H1 (cell line): ENCODE measurements at regions not wholly inside any gene's neighbourhood (a gene's known extent, or its start where the extent isn't known, plus 50 kb on each side); places are given as distances from the start of the nearest gene placed in this dataset.

ENCODE experiments used
- CTCF ChIA-PET: fragments of 300-600 bp; sonication (Branson Sonifier 250); formaldehyde crosslinking; loops from one replicate; lab custom pipeline; 2021; ENCODE audit not compliant: partially characterized antibody; lab: Charles Lee
- POLR2A ChIA-PET: fragments of 300-600 bp; sonication (Branson Sonifier 250); formaldehyde crosslinking; loops from one replicate; lab custom pipeline; 2021; ENCODE audit warnings: inconsistent platforms; ENCODE audit not compliant: partially characterized antibody; lab: Charles Lee
- DNase-seq, 2 experiments: peaks; one replicate each; pipeline versions ENCODE4 v3.0.0 to v3.0.0-alpha.2; 2010 to 2022; ENCODE audit warnings: low spot score in 2 of 2, low read depth in 1 of 2, mixed read lengths in 1 of 2
- FAIRE-seq: peaks from 2 replicates; lab custom pipeline; 2011; peaks lifted over from hg19 to GRCh38; lab: Jason Lieb, UNC
- H2AFZ ChIP-seq: 2 replicates; pipeline ENCODE4 v1.8.1; 2012; ENCODE audit warnings: low read length, inconsistent platforms
- H2AK5ac ChIP-seq: 2 replicates; pipeline ENCODE4 v1.6.1; 2013; ENCODE audit warnings: low read depth, low read length
- H2BK120ac ChIP-seq: replicated peaks from 2 replicates; pipeline ENCODE3; 2013; ENCODE audit warnings: low read depth, low read length, inconsistent platforms
- H2BK12ac ChIP-seq: 2 replicates; pipeline ENCODE4 v1.6.1; 2013; ENCODE audit warnings: low read depth, low read length
- H2BK15ac ChIP-seq: 2 replicates; pipeline ENCODE4 v1.6.1; 2013; ENCODE audit warnings: low read length
- H2BK20ac ChIP-seq: 2 replicates; pipeline ENCODE4 v1.6.1; 2013; ENCODE audit warnings: low read length
- H2BK5ac ChIP-seq: 2 replicates; pipeline ENCODE4 v1.6.1; 2013; ENCODE audit warnings: low read depth, low read length
- H3K14ac ChIP-seq: 2 replicates; pipeline ENCODE4 v1.6.1; 2013; ENCODE audit warnings: inconsistent platforms; ENCODE audit not compliant: insufficient read length
- H3K18ac ChIP-seq: 2 replicates; pipeline ENCODE4 v1.6.1; 2013; ENCODE audit warnings: low read length; ENCODE audit errors: extremely low read depth
- H3K23ac ChIP-seq: 2 replicates; pipeline ENCODE4 v1.6.1; 2013; ENCODE audit warnings: inconsistent platforms; ENCODE audit not compliant: insufficient read length
- H3K23me2 ChIP-seq: 2 replicates; pipeline ENCODE4 v1.6.1; 2013; ENCODE audit warnings: low read depth, low read length
- H3K27ac ChIP-seq: 2 replicates; pipeline ENCODE4 v1.6.1; 2011; ENCODE audit warnings: low read depth, low read length, inconsistent platforms
- H3K27me3 ChIP-seq, 4 experiments: replicated peaks in 1 of 4; 1 replicate in 1 of 4; 2 replicates in 3 of 4; pipeline versions ENCODE4 v1.6.1 to v1.8.1; 2011 to 2013; ENCODE audit warnings: low read length in 3 of 4, mild to moderate bottlenecking in 3 of 4, inconsistent platforms in 2 of 4, mixed read lengths in 2 of 4, moderate library complexity in 1 of 4; ENCODE audit not compliant: control insufficient read depth in 3 of 4, insufficient read depth in 3 of 4; ENCODE audit errors: extremely low read depth in 1 of 4
- H3K36me3 ChIP-seq, 4 experiments: 2 replicates each; pipeline versions ENCODE4 v1.6.1 to v1.8.1; 2011 to 2013; ENCODE audit warnings: mild to moderate bottlenecking in 4 of 4, low read length in 3 of 4, moderate library complexity in 2 of 4, control low read depth in 1 of 4, inconsistent platforms in 1 of 4; ENCODE audit not compliant: insufficient read depth in 4 of 4, control insufficient read depth in 2 of 4
- H3K4ac ChIP-seq: replicated peaks from 2 replicates; pipeline ENCODE3; 2013; ENCODE audit warnings: low read length, low read depth, mixed read lengths, inconsistent platforms; ENCODE audit not compliant: insufficient read length
- H3K4me1 ChIP-seq, 4 experiments: replicated peaks in 1 of 4; 1 replicate in 1 of 4; 2 replicates in 3 of 4; pipeline versions ENCODE4 v1.6.1 to v1.8.1; 2011 to 2013; ENCODE audit warnings: low read length in 3 of 4, inconsistent platforms in 2 of 4, mixed read lengths in 1 of 4; ENCODE audit not compliant: insufficient read depth in 4 of 4, control insufficient read depth in 3 of 4
- H3K4me2 ChIP-seq, 2 experiments: 2 replicates each; pipeline versions ENCODE4 v1.6.1 to v1.8.1; 2011 to 2013; ENCODE audit warnings: low read depth in 2 of 2, low read length in 2 of 2, control low read depth in 1 of 2, inconsistent platforms in 1 of 2, mild to moderate bottlenecking in 1 of 2; ENCODE audit not compliant: insufficient read depth in 1 of 2
- H3K4me3 ChIP-seq, 4 experiments: fragments of 200-600, 300-600 bp in 1 of 4; sonication (generic), shearing (Covaris generic), sonication (Bioruptor Twin) in 1 of 4; 2 replicates each; pipeline versions ENCODE4 v1.5.1 to v1.8.1; 2011 to 2016; ENCODE audit warnings: low read length in 4 of 4, low read depth in 3 of 4, control low read depth in 2 of 4, inconsistent platforms in 2 of 4, mild to moderate bottlenecking in 2 of 4, mixed read lengths in 1 of 4, moderate library complexity in 1 of 4; ENCODE audit not compliant: insufficient read depth in 2 of 4; ENCODE audit errors: extremely low read depth in 1 of 4
- H3K56ac ChIP-seq: replicated peaks from 2 replicates; pipeline ENCODE3; 2013; ENCODE audit warnings: low read depth, mild to moderate bottlenecking, mixed read lengths, low read length, inconsistent platforms; ENCODE audit not compliant: insufficient read length
- H3K79me1 ChIP-seq: 2 replicates; pipeline ENCODE4 v1.6.1; 2013; ENCODE audit warnings: low read depth, low read length, control low read depth
- H3K79me2 ChIP-seq, 2 experiments: 2 replicates each; pipeline versions ENCODE4 v1.6.1 to v1.8.1; 2012 to 2013; ENCODE audit warnings: low read length in 2 of 2, mild to moderate bottlenecking in 2 of 2, inconsistent platforms in 1 of 2; ENCODE audit not compliant: insufficient read depth in 2 of 2, control insufficient read depth in 1 of 2
- H3K9ac ChIP-seq, 4 experiments: replicated peaks in 1 of 4; 1 replicate in 1 of 4; 2 replicates in 3 of 4; pipeline versions ENCODE4 v1.6.1 to v1.8.1; 2011 to 2013; ENCODE audit warnings: low read depth in 3 of 4, low read length in 3 of 4, control low read depth in 2 of 4, mild to moderate bottlenecking in 2 of 4, moderate library complexity in 2 of 4, inconsistent platforms in 1 of 4; ENCODE audit errors: extremely low read depth in 1 of 4
- H3K9me3 ChIP-seq, 2 experiments: 2 replicates each; pipeline versions ENCODE4 v1.6.1 to v1.8.1; 2012 to 2013; ENCODE audit warnings: mild to moderate bottlenecking in 2 of 2, moderate library complexity in 2 of 2, control low read depth in 1 of 2, inconsistent platforms in 1 of 2, low read depth in 1 of 2, low read length in 1 of 2, mixed read lengths in 1 of 2; ENCODE audit not compliant: insufficient read depth in 2 of 2
- H4K20me1 ChIP-seq, 2 experiments: replicated peaks in 1 of 2; 2 replicates each; pipeline versions ENCODE3 to v1.8.1; 2011 to 2013; ENCODE audit warnings: inconsistent platforms in 2 of 2, low read length in 2 of 2, mild to moderate bottlenecking in 1 of 2; ENCODE audit not compliant: insufficient read depth in 2 of 2, control insufficient read depth in 1 of 2
- H4K5ac ChIP-seq: 2 replicates; pipeline ENCODE4 v1.6.1; 2013; ENCODE audit warnings: low read length, low read depth, mixed read lengths, inconsistent platforms; ENCODE audit not compliant: insufficient read length
- H4K8ac ChIP-seq: 2 replicates; pipeline ENCODE4 v1.8.0; 2013; ENCODE audit warnings: mild to moderate bottlenecking, moderate library complexity, low read length, inconsistent platforms; ENCODE audit not compliant: insufficient read depth; ENCODE audit errors: extremely low read depth
- H4K91ac ChIP-seq: replicated peaks from 2 replicates; pipeline ENCODE3; 2013; ENCODE audit warnings: low read length, mixed read lengths, inconsistent platforms; ENCODE audit not compliant: insufficient read length
- CEBPB ChIP-seq: IDR thresholded peaks from 2 replicates; pipeline ENCODE4 v1.6.1; 2012; ENCODE audit warnings: low read depth, low read length
- KDM4A ChIP-seq: IDR thresholded peaks from one replicate; pipeline ENCODE4 v1.7.1; 2012; ENCODE audit warnings: low read depth, mild to moderate bottlenecking, moderate library complexity, low read length, inconsistent platforms; ENCODE audit not compliant: severe bottlenecking
- POLR2A ChIP-seq, 2 experiments: IDR thresholded peaks; 1 replicate in 1 of 2; 2 replicates in 1 of 2; pipeline ENCODE4 v1.6.1; 2011; ENCODE audit warnings: low read depth in 2 of 2, low read length in 2 of 2, mild to moderate bottlenecking in 2 of 2; ENCODE audit errors: control extremely low read depth in 1 of 2
- SIX5 ChIP-seq: IDR thresholded peaks from 2 replicates; pipeline ENCODE4 v1.6.1; 2011; ENCODE audit warnings: mild to moderate bottlenecking, low read depth, low read length
- SP1 ChIP-seq: IDR thresholded peaks from 2 replicates; pipeline ENCODE4 v1.6.1; 2011; ENCODE audit warnings: low read depth, low read length
- YY1 ChIP-seq: IDR thresholded peaks from 2 replicates; pipeline ENCODE4 v1.6.1; 2011; ENCODE audit warnings: low read depth, mild to moderate bottlenecking, low read length
- WGBS, 2 experiments: shearing (Covaris generic) in 1 of 2; methylation state at CpG; one replicate each; pipeline versions ENCODE4 v1.1.6 to v1.1.7; 2013 to 2015; ENCODE audit warnings: low lambda C conversion rate in 2 of 2, mixed read lengths in 2 of 2, inconsistent platforms in 1 of 2, low coverage in 1 of 2, missing lambda C conversion rate in 1 of 2; ENCODE audit not compliant: insufficient replicate concordance in 2 of 2, insufficient coverage in 1 of 2, insufficient read length in 1 of 2; ENCODE audit errors: extremely low coverage in 1 of 2, missing lambda C conversion rate in 1 of 2; 5-methylcytosine and 5-hydroxymethylcytosine counted together

DNA sequence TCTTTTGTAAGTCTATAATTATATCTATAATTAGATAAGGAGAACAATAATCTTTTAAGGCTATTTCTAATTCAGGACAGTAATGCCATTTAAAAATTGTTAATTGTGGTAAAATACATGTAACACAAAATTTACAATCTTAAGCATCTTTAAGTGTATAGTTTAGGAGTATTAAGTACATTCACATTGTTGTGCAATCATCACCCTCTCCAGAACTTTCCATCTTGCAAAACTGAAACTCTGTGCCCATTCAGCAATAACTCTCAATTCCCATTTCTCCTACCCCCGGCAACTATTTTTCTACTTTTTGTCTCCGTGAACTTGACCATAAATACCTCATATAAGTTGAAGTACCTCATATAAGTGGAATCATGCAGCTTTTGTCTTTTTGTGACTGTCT is 93.9 kb upstream of the KCNA3 start:
- TF ChIP-seq SP1 (no peak), YY1 (no peak), SIX5 (no peak), KDM4A (no peak), POLR2A (IDR thresholded peaks at IDR 0.05; ENCODE audit: control extremely low read depth in 1 of 2, low read depth in 2 of 2, low read length in 2 of 2) (no peak), CEBPB (peak; percentile 49; the same call in 1 of the 2 replicates)
- Histone ChIP-seq H3K4me3 (no peak overlapping the region), H2BK5ac (no peak overlapping the region), H2BK20ac (no peak overlapping the region), H4K20me1 (no peaks in the 10 kb centered on the region), H3K36me3 (no peaks in the 10 kb centered on the region), H3K23ac (no peak overlapping the region), H3K79me2 (no peaks in the 10 kb centered on the region), H2AFZ (no peak overlapping the region), H2AK5ac (no peak overlapping the region), H3K14ac (no peak overlapping the region), H4K91ac (no peak overlapping the region), H2BK120ac (no peak overlapping the region), H4K8ac (no peak overlapping the region), H2BK12ac (no peak overlapping the region), H3K23me2 (no peaks in the 10 kb centered on the region), H3K27me3 (no peaks in the 10 kb centered on the region), H3K9me3 (peaks cover 0 to 8% of the 10 kb centered on the region in 2 experiments; a peak in 2 of 4 replicates), H3K9ac (no peak overlapping the region), H3K4me2 (no peak overlapping the region), H3K56ac (no peak overlapping the region), H4K5ac (no peak overlapping the region), H3K18ac (no peak overlapping the region), H3K27ac (no peak overlapping the region), H3K4ac (no peak overlapping the region), H3K79me1 (no peaks in the 10 kb centered on the region), H2BK15ac (no peak overlapping the region), H3K4me1 (no peaks in the 10 kb centered on the region)
- DNase-seq (no peak), FAIRE-seq (no peak)
- ChIA-PET POLR2A (no interaction called here), CTCF (interaction anchor here (8.0 kb wide), 1 partner anchor 12 kb away, joined by 96 read pairs; no protein-coding TSS in a partner anchor)
- WGBS, 2 experiments, result 50% methylated on average over 2 of the region's 2 CpGs; no CpG with 5 or more reads in 1 of the 2 experiments
